ENCODE measurements at regions not wholly inside any gene's neighbourhood (a gene's known extent, or its start where the extent isn't known, plus 50 kb on each side); places are given as distances from the start of the nearest gene placed in this dataset.

GRCh38 chr20:43778375-43778774 is 51.6 kb upstream of the GTSF1L start:
- TF ChIP-seq CTCF (conservative IDR thresholded peaks at IDR 0.05; ENCODE audit: low read depth, low read length) (no peak), EZH2 (IDR thresholded peaks at IDR 0.05; ENCODE audit: borderline replicate concordance, low read depth, low read length, poor library complexity, severe bottlenecking) (no peak)
